SH-SY5Y (cell line): ENCODE measurements at regions not wholly inside any gene's neighbourhood (a gene's known extent, or its start where the extent isn't known, plus 50 kb on each side); places are given as distances from the start of the nearest gene placed in this dataset.

Experiments
- GATA2 ChIP-seq: IDR thresholded peaks from 2 replicates; pipeline ENCODE4 v1.6.1; 2011; ENCODE audit warnings: mild to moderate bottlenecking, low read depth, low read length
- GATA3 ChIP-seq: IDR thresholded peaks from 2 replicates; pipeline ENCODE4 v1.6.1; 2011; ENCODE audit warnings: low read depth, mild to moderate bottlenecking, low read length, moderate library complexity

DNA sequence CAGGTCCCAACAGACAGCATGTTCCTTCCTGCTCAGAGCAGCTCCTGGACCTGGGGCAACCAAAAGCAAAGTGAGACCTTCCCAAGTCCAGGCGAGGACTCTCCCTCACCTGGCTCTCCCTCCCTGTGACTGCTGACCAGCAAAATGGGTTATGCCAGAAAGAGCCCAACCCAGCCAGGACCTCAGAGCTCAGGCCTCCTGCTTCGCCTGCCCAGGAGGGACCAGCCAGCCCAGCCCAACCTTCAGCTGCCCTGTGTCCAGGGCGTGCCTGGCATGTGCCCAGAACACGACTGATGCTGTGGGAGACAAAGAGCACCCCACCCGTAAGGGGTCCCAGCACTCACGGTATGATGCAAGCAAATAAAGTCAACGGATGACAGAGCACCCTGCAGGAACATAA is 74.0 kb upstream of the CST7 start:
- TF ChIP-seq GATA3 (no peak), GATA2 (no peak)
